ENCODE measurements at regions not wholly inside any gene's neighbourhood (a gene's known extent, or its start where the extent isn't known, plus 50 kb on each side); places are given as distances from the start of the nearest gene placed in this dataset.

GRCh38 chr18:24992491-24992890 lies 359.5 kb downstream of the ZNF521 start:
- H3F3A ChIP-seq (ENCODE audit: insufficient read depth) = no peaks in the 10 kb centered on the region
- H3K4me2 ChIP-seq (ENCODE audit: low read depth, low read length, poor library complexity, severe bottlenecking) = no peak overlapping the region
- H3K27ac ChIP-seq (ENCODE audit: low read depth, low read length) = no peak overlapping the region
- no peaks in the 10 kb centered on the region; the same call in 1 of the 2 replicates for H3K27me3 ChIP-seq (ENCODE audit: low read length)
- H3K9ac ChIP-seq (ENCODE audit: low read length) = no peak overlapping the region
- no peaks in the 10 kb centered on the region for H3K36me3 ChIP-seq (ENCODE audit: low read length)
- no peaks in the 10 kb centered on the region for H3K79me2 ChIP-seq (ENCODE audit: insufficient read depth, low read length)
- H3K9me2 ChIP-seq (replicated peaks; ENCODE audit: insufficient read depth, low read length) = no peaks in the 10 kb centered on the region
- H2AFZ ChIP-seq (ENCODE audit: low read depth, low read length, severe bottlenecking) = no peak overlapping the region
- no peak for TF ChIP-seq CTCF (IDR thresholded peaks at IDR 0.05; ENCODE audit: insufficient read depth, low read length, poor library complexity, severe bottlenecking)
- TF ChIP-seq EZH2phosphoT487 (conservative IDR thresholded peaks at IDR 0.05; ENCODE audit: low read length) = no peak
- no peak overlapping the region for H3K4me3 ChIP-seq (ENCODE audit: insufficient read depth, low read length, poor library complexity, severe bottlenecking)
- no peaks in the 10 kb centered on the region for H4K20me1 ChIP-seq (ENCODE audit: low read depth, low read length)
- H3K9me3 ChIP-seq (ENCODE audit: insufficient read depth, low read length) = no peaks in the 10 kb centered on the region

GRCh38 chr18:24993628-24994027 lies 358.3 kb downstream of the ZNF521 start:
- H3K4me2 ChIP-seq (ENCODE audit: low read depth, low read length, poor library complexity, severe bottlenecking) = no peak overlapping the region
- no peak overlapping the region for H3K9ac ChIP-seq (ENCODE audit: low read length)
- H3K36me3 ChIP-seq (ENCODE audit: low read length) = no peaks in the 10 kb centered on the region
- no peaks in the 10 kb centered on the region for H3K9me2 ChIP-seq (replicated peaks; ENCODE audit: insufficient read depth, low read length)
- no peaks in the 10 kb centered on the region for H4K20me1 ChIP-seq (ENCODE audit: low read depth, low read length)
- H3K4me3 ChIP-seq (ENCODE audit: insufficient read depth, low read length, poor library complexity, severe bottlenecking) = no peak overlapping the region
- H3K27me3 ChIP-seq (ENCODE audit: low read length) = no peaks in the 10 kb centered on the region; the same call in 1 of the 2 replicates
- H3K9me3 ChIP-seq (ENCODE audit: insufficient read depth, low read length) = no peaks in the 10 kb centered on the region
- TF ChIP-seq CTCF (IDR thresholded peaks at IDR 0.05; ENCODE audit: insufficient read depth, low read length, poor library complexity, severe bottlenecking) (no peak), EZH2phosphoT487 (conservative IDR thresholded peaks at IDR 0.05; ENCODE audit: low read length) (no peak)
- H2AFZ ChIP-seq (ENCODE audit: low read depth, low read length, severe bottlenecking) = no peak overlapping the region
- H3K27ac ChIP-seq (ENCODE audit: low read depth, low read length) = no peak overlapping the region
- H3F3A ChIP-seq (ENCODE audit: insufficient read depth) = no peaks in the 10 kb centered on the region
- H3K79me2 ChIP-seq (ENCODE audit: insufficient read depth, low read length) = no peaks in the 10 kb centered on the region

- H3K27ac ChIP-seq (ENCODE audit: low read depth, low read length) = no peak overlapping the region
- no peaks in the 10 kb centered on the region for H3K36me3 ChIP-seq (ENCODE audit: low read length)
- no peak overlapping the region for H3K4me2 ChIP-seq (ENCODE audit: low read depth, low read length, poor library complexity, severe bottlenecking)
- H3K9ac ChIP-seq (ENCODE audit: low read length) = no peak overlapping the region
- H3K9me2 ChIP-seq (replicated peaks; ENCODE audit: insufficient read depth, low read length) = no peaks in the 10 kb centered on the region
- H3K9me3 ChIP-seq (ENCODE audit: insufficient read depth, low read length) = no peaks in the 10 kb centered on the region
- no peaks in the 10 kb centered on the region for H4K20me1 ChIP-seq (ENCODE audit: low read depth, low read length)
- no peak overlapping the region for H2AFZ ChIP-seq (ENCODE audit: low read depth, low read length, severe bottlenecking)
- H3K79me2 ChIP-seq (ENCODE audit: insufficient read depth, low read length) = no peaks in the 10 kb centered on the region
- no peaks in the 10 kb centered on the region for H3F3A ChIP-seq (ENCODE audit: insufficient read depth)
- no peak overlapping the region for H3K4me3 ChIP-seq (ENCODE audit: insufficient read depth, low read length, poor library complexity, severe bottlenecking)
- TF ChIP-seq CTCF (IDR thresholded peaks at IDR 0.05; ENCODE audit: insufficient read depth, low read length, poor library complexity, severe bottlenecking) (no peak), EZH2phosphoT487 (conservative IDR thresholded peaks at IDR 0.05; ENCODE audit: low read length) (no peak)
- H3K27me3 ChIP-seq (ENCODE audit: low read length) = no peaks in the 10 kb centered on the region; the same call in 1 of the 2 replicates
These were observed 356.9 kb downstream of the ZNF521 start for GRCh38 chr18:24995056-24995455.
